A673 (cell line): ENCODE measurements at regions not wholly inside any gene's neighbourhood (a gene's known extent, or its start where the extent isn't known, plus 50 kb on each side); places are given as distances from the start of the nearest gene placed in this dataset.
A peak's percentile ranks its signal among the peaks of the same experiment; 100 is the strongest.

Experiments used
- BruUV-seq: library from RNA; stranded (reverse); fragments of 400-500 nt; replicated peaks from 2 replicates; lab custom pipeline; 2021; lab: Mats Ljungman, UMichigan
- CTCF ChIA-PET: fragments of 300-600 bp; sonication (Branson Sonifier 250); formaldehyde crosslinking; loops from one replicate; lab custom pipeline; 2022; ENCODE audit warnings: antibody characterized with exemption; lab: Charles Lee
- POLR2A ChIA-PET: fragments of 300-600 bp; sonication (Branson Sonifier 250); formaldehyde crosslinking; loops from one replicate; lab custom pipeline; 2022; ENCODE audit warnings: antibody characterized with exemption; ENCODE audit not compliant: low non-redundant PET; lab: Charles Lee
- DNase-seq: peaks from one replicate; pipeline ENCODE4 v3.0.0-alpha.2; 2015; ENCODE audit warnings: low spot score
- H3K27ac ChIP-seq: fragments of 200-600 bp; sonication (generic); 2 replicates; pipeline ENCODE4 v1.5.1; 2016; ENCODE audit warnings: mixed run types, low read depth, mild to moderate bottlenecking, mixed read lengths, antibody characterized with exemption, low read length; ENCODE audit not compliant: poor library complexity, severe bottlenecking
- H3K27me3 ChIP-seq: fragments of 200-600 bp; sonication (generic); replicated peaks from 2 replicates; pipeline ENCODE4 v1.6.1; 2017; ENCODE audit warnings: mixed run types, low read depth, mild to moderate bottlenecking, mixed read lengths, antibody characterized with exemption, low read length; ENCODE audit not compliant: insufficient read depth, poor library complexity
- H3K36me3 ChIP-seq: fragments of 200-600 bp; sonication (generic); 2 replicates; pipeline ENCODE4 v1.6.1; 2016; ENCODE audit warnings: mixed run types, mild to moderate bottlenecking, mixed read lengths, antibody characterized with exemption, low read length; ENCODE audit not compliant: insufficient read depth, poor library complexity, severe bottlenecking
- H3K4me1 ChIP-seq: fragments of 200-600 bp; sonication (generic); 2 replicates; pipeline ENCODE4 v1.6.1; 2017; ENCODE audit warnings: mixed run types, mild to moderate bottlenecking, mixed read lengths, antibody characterized with exemption, low read length; ENCODE audit not compliant: insufficient read depth, poor library complexity, severe bottlenecking
- H3K4me3 ChIP-seq: fragments of 200-600 bp; sonication (generic); 2 replicates; pipeline ENCODE4 v1.5.1; 2016; ENCODE audit warnings: low read depth, mixed run types, mild to moderate bottlenecking, mixed read lengths, low read length; ENCODE audit not compliant: poor library complexity, severe bottlenecking
- H3K9me3 ChIP-seq: fragments of 200-600 bp; sonication (generic); 2 replicates; pipeline ENCODE4 v1.6.1; 2016; ENCODE audit warnings: mixed run types, low read depth, mild to moderate bottlenecking, mixed read lengths, antibody characterized with exemption, low read length; ENCODE audit not compliant: poor library complexity, severe bottlenecking
- CTCF ChIP-seq: fragments of 300-800, 200-600 bp; sonication (generic); conservative IDR thresholded peaks from 2 replicates; pipeline ENCODE4 v1.5.1; 2017; ENCODE audit warnings: low read depth, mild to moderate bottlenecking, antibody characterized with exemption, low read length, moderate library complexity, mixed read lengths
- EZH2 ChIP-seq: fragments of 200-600 bp; sonication (generic); IDR thresholded peaks from 2 replicates; pipeline ENCODE4 v1.6.1; 2017; ENCODE audit warnings: borderline replicate concordance, low read depth, mild to moderate bottlenecking, mixed read lengths, antibody characterized with exemption, low read length; ENCODE audit not compliant: poor library complexity, severe bottlenecking
- intact Hi-C: fragments of 100-400 bp; cut with micrococcal nuclease; formaldehyde crosslinking; loops from one replicate; pipeline ENCODE4 v1.10.0; 2022; ENCODE audit not compliant: unreplicated experiment

GRCh38 chr4:14653338-14653737 lies 348.9 kb upstream of the CPEB2 start:
- ChIA-PET POLR2A (no interaction called here), CTCF (no interaction called here)
- BruUV-seq: no TSS peak
- Histone ChIP-seq H3K4me3 (no peak overlapping the region), H3K27ac (no peak overlapping the region), H3K9me3 (no peaks in the 10 kb centered on the region), H3K27me3 (no peaks in the 10 kb centered on the region), H3K4me1 (no peaks in the 10 kb centered on the region), H3K36me3 (no peaks in the 10 kb centered on the region)
- TF ChIP-seq CTCF (no peak), EZH2 (no peak)
- DNase-seq: no peak
- intact Hi-C loops: no loop called here

GRCh38 chr4:14659286-14659685 lies 343.0 kb upstream of the CPEB2 start:
- TF ChIP-seq CTCF (no peak), EZH2 (no peak)
- intact Hi-C loops: no loop called here

GRCh38 chr4:14667624-14668151 lies 334.6 kb upstream of the CPEB2 start:
- Histone ChIP-seq H3K36me3 (no peaks in the 10 kb centered on the region), H3K4me1 (peaks cover 21% of the 10 kb centered on the region), H3K27me3 (no peaks in the 10 kb centered on the region), H3K9me3 (peaks cover 6% of the 10 kb centered on the region), H3K27ac (peak overlapping the region; percentile 32), H3K4me3 (no peak overlapping the region)
- BruUV-seq: no TSS peak
- intact Hi-C loops: no loop called here
- POLR2A ChIA-PET: interaction anchor here (0.6 to 0.9 kb wide), 3 partner anchors 42 to 585 kb away, joined by 3 to 5 read pairs (median 4); no protein-coding TSS in a partner anchor
- peak; percentile 89 for DNase-seq
- CTCF ChIA-PET: no interaction called here
- TF ChIP-seq EZH2: no peak
- TF ChIP-seq CTCF: 0 out of 2 replicates have a peak, but pooled peaks have one; percentile 16

More at GRCh38 chr4:14659286-14659685, 343.0 kb upstream of the CPEB2 start:
- no peak overlapping the region for H3K27ac ChIP-seq
- BruUV-seq: no TSS peak
- H3K27me3 ChIP-seq: no peaks in the 10 kb centered on the region
- no peak overlapping the region for H3K4me3 ChIP-seq
- no peaks in the 10 kb centered on the region for H3K36me3 ChIP-seq
- no peaks in the 10 kb centered on the region for H3K9me3 ChIP-seq
- no peak for DNase-seq
- POLR2A ChIA-PET: no interaction called here
- CTCF ChIA-PET: no interaction called here
- H3K4me1 ChIP-seq: no peaks in the 10 kb centered on the region
